Inflammatory macrophage (primary cell): ENCODE measurements at regions not wholly inside any gene's neighbourhood (a gene's known extent, or its start where the extent isn't known, plus 50 kb on each side); places are given as distances from the start of the nearest gene placed in this dataset.

ENCODE experiments used
- DNase-seq, 2 donors: peaks; one replicate each; pipeline ENCODE4 v3.0.0-alpha.2; 2020 to 2022

- no peak for DNase-seq
Observed at GRCh38 chr2:47235132-47235531, 58.8 kb upstream of the CALM2 start.

DNA sequence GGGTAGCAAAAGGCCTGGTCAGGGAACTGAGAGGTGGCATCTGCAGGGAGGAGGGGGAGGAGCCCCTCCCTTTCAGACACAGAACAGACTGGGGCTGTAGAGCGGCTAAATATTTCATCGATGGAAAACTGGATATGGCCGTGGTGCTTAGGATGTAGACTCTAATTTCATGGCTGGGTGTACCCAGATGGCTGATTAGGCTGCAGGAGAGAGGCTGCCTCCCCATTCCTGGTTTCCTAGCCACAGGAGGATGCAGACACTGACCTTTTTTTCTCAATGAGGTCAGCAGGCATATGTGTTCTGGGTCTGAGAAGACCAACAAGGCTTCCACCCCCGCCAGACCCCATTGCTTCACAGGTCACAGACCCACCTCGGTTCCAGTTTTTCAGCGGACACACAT, 58.1 kb upstream of the CALM2 start:
- DNase-seq, result no peak

GRCh38 chr2:47232738-47233415, 56.6 kb upstream of the CALM2 start:
- DNase-seq, result no peak

- no peak for DNase-seq
Observed at GRCh38 chr2:47230418-47230817, 54.1 kb upstream of the CALM2 start.

GRCh38 chr2:47227532-47228279, 51.4 kb upstream of the CALM2 start:
- no peak for DNase-seq

DNA sequence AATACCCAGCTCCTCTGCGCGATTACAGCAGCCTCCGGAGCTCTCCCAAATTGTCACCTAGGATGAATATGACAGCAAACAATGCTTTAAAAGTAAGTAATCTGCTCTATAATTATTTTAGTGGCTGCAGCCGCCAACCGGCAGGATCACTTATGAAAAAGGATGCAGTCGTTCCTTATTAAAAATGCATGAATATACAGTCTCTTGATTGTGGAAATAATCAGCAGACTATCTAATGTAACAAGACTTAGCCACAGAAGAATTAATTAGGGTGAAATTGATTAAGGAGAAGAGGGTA, 50.6 kb upstream of the CALM2 start:
- DNase-seq, result no peak

GRCh38 chr2:47226132-47226922, 50.0 kb upstream of the CALM2 start:
- no peak for DNase-seq
